Mesenchymal stem cell (in vitro differentiated cells and primary cell): ENCODE measurements at regions not wholly inside any gene's neighbourhood (a gene's known extent, or its start where the extent isn't known, plus 50 kb on each side); places are given as distances from the start of the nearest gene placed in this dataset.

Experiments
- DNase-seq: peaks from one replicate; pipeline ENCODE4 v3.0.0-alpha.2; 2013
- H2AFZ ChIP-seq: one replicate; pipeline ENCODE4 v1.6.1; 2013; ENCODE audit warnings: low read depth, mild to moderate bottlenecking, control low read depth, inconsistent platforms, low read length, moderate library complexity
- H2AK5ac ChIP-seq: 2 replicates; pipeline ENCODE4 v1.6.1; 2013; ENCODE audit warnings: low read length, moderate library complexity, mild to moderate bottlenecking, inconsistent platforms; ENCODE audit not compliant: severe bottlenecking
- H2BK120ac ChIP-seq: one replicate; pipeline ENCODE4 v1.6.1; 2013; ENCODE audit warnings: low read depth, mild to moderate bottlenecking, inconsistent platforms, low read length, moderate library complexity
- H2BK12ac ChIP-seq, 2 experiments: one replicate each; pipeline ENCODE4 v1.6.1; 2013; ENCODE audit warnings: inconsistent platforms in 2 of 2, low read length in 2 of 2, mild to moderate bottlenecking in 2 of 2, moderate library complexity in 2 of 2, control low read depth in 1 of 2
- H2BK15ac ChIP-seq: one replicate; pipeline ENCODE4 v1.6.1; 2013; ENCODE audit warnings: mild to moderate bottlenecking, low read depth, inconsistent platforms; ENCODE audit not compliant: poor library complexity, severe bottlenecking
- H2BK5ac ChIP-seq: 2 replicates; pipeline ENCODE4 v1.6.1; 2013; ENCODE audit warnings: low read depth, mild to moderate bottlenecking, low read length, control low read depth, inconsistent platforms; ENCODE audit not compliant: poor library complexity, severe bottlenecking
- H3K14ac ChIP-seq, 2 experiments: one replicate each; pipeline ENCODE4 v1.6.1; 2013; ENCODE audit warnings: inconsistent platforms in 2 of 2, low read length in 2 of 2, control low read depth in 1 of 2, mild to moderate bottlenecking in 1 of 2, moderate library complexity in 1 of 2
- H3K18ac ChIP-seq, 2 experiments: one replicate each; pipeline ENCODE4 v1.6.1; 2013; ENCODE audit warnings: inconsistent platforms in 2 of 2, low read length in 2 of 2, control low read depth in 1 of 2, low read depth in 1 of 2, mild to moderate bottlenecking in 1 of 2
- H3K23ac ChIP-seq, 2 experiments: one replicate each; pipeline ENCODE4 v1.6.1; 2013; ENCODE audit warnings: inconsistent platforms in 2 of 2, low read length in 2 of 2, mild to moderate bottlenecking in 2 of 2, moderate library complexity in 2 of 2, control low read depth in 1 of 2
- H3K27ac ChIP-seq: 2 replicates; pipeline ENCODE4 v1.5.1; 2013; ENCODE audit warnings: mild to moderate bottlenecking, moderate library complexity, low read length, control low read depth, inconsistent platforms; ENCODE audit not compliant: poor library complexity, severe bottlenecking
- H3K27me3 ChIP-seq, 2 experiments: 2 replicates each; pipeline versions ENCODE4 v1.6.1 to v1.7.0; 2013; ENCODE audit warnings: low read length in 2 of 2, mild to moderate bottlenecking in 2 of 2, moderate library complexity in 2 of 2, control low read depth in 1 of 2, inconsistent platforms in 1 of 2; ENCODE audit not compliant: control insufficient read depth in 1 of 2, insufficient read depth in 1 of 2
- H3K36me3 ChIP-seq, 2 experiments: 2 replicates each; pipeline versions ENCODE4 v1.6.1 to v1.7.0; 2013; ENCODE audit warnings: low read length in 2 of 2, control low read depth in 1 of 2, inconsistent platforms in 1 of 2, low read depth in 1 of 2, mild to moderate bottlenecking in 1 of 2; ENCODE audit not compliant: insufficient read depth in 2 of 2, control insufficient read depth in 1 of 2
- H3K4ac ChIP-seq, 2 experiments: one replicate each; pipeline ENCODE4 v1.6.1; 2013; ENCODE audit warnings: inconsistent platforms in 2 of 2, low read length in 2 of 2, mild to moderate bottlenecking in 2 of 2, moderate library complexity in 2 of 2, control low read depth in 1 of 2, low read depth in 1 of 2
- H3K4me1 ChIP-seq: 2 replicates; pipeline ENCODE4 v1.6.1; 2013; ENCODE audit warnings: low read depth, low read length, control low read depth; ENCODE audit not compliant: control insufficient read depth, insufficient read depth
- H3K4me2 ChIP-seq: 2 replicates; pipeline ENCODE4 v1.6.1; 2013; ENCODE audit warnings: low read length, mild to moderate bottlenecking, inconsistent platforms; ENCODE audit not compliant: poor library complexity, severe bottlenecking
- H3K4me3 ChIP-seq, 2 experiments: 2 replicates each; pipeline versions ENCODE4 v1.5.1 to v1.7.0; 2013; ENCODE audit warnings: low read length in 2 of 2, mild to moderate bottlenecking in 2 of 2, control low read depth in 1 of 2, low read depth in 1 of 2; ENCODE audit not compliant: insufficient read depth in 1 of 2
- H3K79me1 ChIP-seq: replicated peaks from 2 replicates; pipeline ENCODE4 v1.6.1; 2013; ENCODE audit warnings: mild to moderate bottlenecking, control low read depth, low read length, inconsistent platforms; ENCODE audit not compliant: poor library complexity, severe bottlenecking
- H3K9ac ChIP-seq: 2 replicates; pipeline ENCODE4 v1.7.0; 2013; ENCODE audit warnings: mild to moderate bottlenecking, low read length, moderate library complexity
- H3K9me3 ChIP-seq: 2 replicates; pipeline ENCODE4 v1.7.0; 2013; ENCODE audit warnings: mild to moderate bottlenecking, low read length; ENCODE audit not compliant: control insufficient read depth
- H4K8ac ChIP-seq: one replicate; pipeline ENCODE4 v1.6.1; 2013; ENCODE audit warnings: inconsistent platforms, mild to moderate bottlenecking, low read length, moderate library complexity
- H4K91ac ChIP-seq: one replicate; pipeline ENCODE4 v1.6.1; 2013; ENCODE audit warnings: mild to moderate bottlenecking, low read length, inconsistent platforms
- WGBS: methylation state at CpG from one replicate; pipeline ENCODE4 v1.1.7; 2013; ENCODE audit warnings: mixed read lengths; 5-methylcytosine and 5-hydroxymethylcytosine counted together

DNA sequence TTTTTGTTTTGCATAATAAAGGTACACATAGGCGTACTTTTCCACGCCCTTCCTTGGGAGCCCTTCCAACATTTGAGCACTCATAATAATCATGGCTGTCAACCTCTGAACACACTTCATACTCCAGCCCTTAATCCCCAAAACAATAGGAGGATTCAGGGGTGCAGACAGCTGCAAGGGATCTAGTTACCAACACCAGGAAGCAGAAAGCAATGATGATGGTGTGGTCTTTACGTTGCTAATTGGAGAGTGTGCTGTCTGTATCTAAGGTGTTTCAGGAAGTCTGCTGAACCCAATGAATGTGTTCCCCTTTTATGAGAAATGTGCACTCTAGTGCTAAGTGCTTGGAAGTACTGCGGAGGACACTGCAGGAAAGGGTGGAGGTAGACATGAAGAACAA is 60.3 kb upstream of the PDZRN3 start:
- H3K4me1 ChIP-seq, result peaks cover 2% of the 10 kb centered on the region
- WGBS, result 82% methylated on average over 4 of the region's 4 CpGs

DNA sequence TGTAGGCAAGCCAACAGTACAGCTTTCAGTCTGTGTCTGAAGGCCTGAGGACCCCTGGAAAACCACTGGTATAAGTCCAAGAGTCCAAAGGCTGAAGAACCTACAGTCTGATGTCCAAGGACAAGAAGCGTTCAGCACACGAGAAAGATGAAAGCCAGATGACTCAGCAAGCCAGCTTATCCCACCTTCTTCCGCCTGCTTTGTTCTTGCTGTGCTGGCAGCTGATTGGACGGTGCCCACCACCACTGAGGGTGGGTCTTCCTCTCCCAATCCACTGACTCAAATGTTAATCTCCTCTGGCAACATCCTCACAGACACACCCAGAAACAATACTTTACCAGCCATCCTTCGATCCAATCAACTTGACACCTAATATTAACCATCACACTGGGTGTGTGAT is 59.0 kb upstream of the PDZRN3 start:
- H3K4me2 ChIP-seq, result no peak overlapping the region
- H3K9me3 ChIP-seq, result no peaks in the 10 kb centered on the region
- no peak overlapping the region for H3K23ac ChIP-seq
- H3K36me3 ChIP-seq, result no peaks in the 10 kb centered on the region
- H2BK12ac ChIP-seq, result no peak overlapping the region
- no peak overlapping the region for H3K4ac ChIP-seq
- H3K27me3 ChIP-seq, result no peaks in the 10 kb centered on the region
- WGBS, result 90% methylated on average over 4 of the region's 5 CpGs
- H3K79me1 ChIP-seq, result no peaks in the 10 kb centered on the region
- no peak overlapping the region for H3K14ac ChIP-seq
- no peak overlapping the region for H4K8ac ChIP-seq
- H4K91ac ChIP-seq, result no peak overlapping the region
- no peak for DNase-seq
- H3K4me1 ChIP-seq, result peaks cover 2% of the 10 kb centered on the region
- no peak overlapping the region for H2BK15ac ChIP-seq
- H2BK5ac ChIP-seq, result no peak overlapping the region
- no peak overlapping the region for H3K4me3 ChIP-seq
- H3K27ac ChIP-seq, result no peak overlapping the region
- H2BK120ac ChIP-seq, result no peak overlapping the region
- no peak overlapping the region for H3K18ac ChIP-seq
- H2AK5ac ChIP-seq, result no peak overlapping the region
- H2AFZ ChIP-seq, result no peak overlapping the region
- no peak overlapping the region for H3K9ac ChIP-seq

More for the DNA sequence above, 60.3 kb upstream of the PDZRN3 start:
- no peak overlapping the region for H3K18ac ChIP-seq
- H2BK15ac ChIP-seq, result no peak overlapping the region
- no peak overlapping the region for H4K91ac ChIP-seq
- no peak overlapping the region for H2BK5ac ChIP-seq
- no peak overlapping the region for H3K27ac ChIP-seq
- no peak overlapping the region for H4K8ac ChIP-seq
- no peaks in the 10 kb centered on the region for H3K36me3 ChIP-seq
- no peak overlapping the region for H2BK120ac ChIP-seq
- H2AK5ac ChIP-seq, result no peak overlapping the region
- no peak overlapping the region for H3K23ac ChIP-seq
- H3K27me3 ChIP-seq, result no peaks in the 10 kb centered on the region
- no peak overlapping the region for H2BK12ac ChIP-seq
- no peak overlapping the region for H3K9ac ChIP-seq
- H3K79me1 ChIP-seq, result no peaks in the 10 kb centered on the region
- H3K4ac ChIP-seq, result no peak overlapping the region
- no peak overlapping the region for H3K4me2 ChIP-seq
- no peaks in the 10 kb centered on the region for H3K9me3 ChIP-seq
- no peak overlapping the region for H2AFZ ChIP-seq
- H3K14ac ChIP-seq, result no peak overlapping the region
- no peak overlapping the region for H3K4me3 ChIP-seq
- DNase-seq, result no peak

DNA sequence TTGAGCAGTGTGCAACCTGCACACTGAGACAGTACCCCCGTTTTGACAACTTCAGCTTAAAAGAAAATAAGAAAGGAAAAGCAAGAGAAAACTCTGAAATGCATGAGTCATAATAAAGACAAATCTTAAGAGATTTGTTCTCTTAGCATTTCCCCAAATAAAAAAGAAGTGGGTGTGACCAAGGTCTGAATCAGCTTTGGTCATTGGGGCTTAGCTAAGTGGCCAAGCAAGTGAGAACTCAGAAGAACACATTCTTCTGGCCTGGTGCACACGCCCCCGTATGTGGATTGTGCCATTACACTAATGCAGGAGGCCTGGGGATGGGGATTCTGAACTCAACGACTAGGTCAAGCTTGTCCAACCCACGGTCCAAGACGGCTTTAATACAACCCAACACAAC is 56.9 kb upstream of the PDZRN3 start:
- no peaks in the 10 kb centered on the region for H3K36me3 ChIP-seq
- no peak overlapping the region for H3K14ac ChIP-seq
- H3K27me3 ChIP-seq, result no peaks in the 10 kb centered on the region
- no peak overlapping the region for H2BK12ac ChIP-seq
- H3K79me1 ChIP-seq, result no peaks in the 10 kb centered on the region
- no peak overlapping the region for H2BK5ac ChIP-seq
- DNase-seq, result no peak
- no peak overlapping the region for H3K4ac ChIP-seq
- H3K4me2 ChIP-seq, result no peak overlapping the region
- H2BK15ac ChIP-seq, result no peak overlapping the region
- H4K8ac ChIP-seq, result no peak overlapping the region
- 88% methylated on average over 3 of the region's 6 CpGs for WGBS
- H3K18ac ChIP-seq, result no peak overlapping the region
- H3K4me1 ChIP-seq, result no peaks in the 10 kb centered on the region
- no peaks in the 10 kb centered on the region for H3K9me3 ChIP-seq
- H4K91ac ChIP-seq, result no peak overlapping the region
- no peak overlapping the region for H3K23ac ChIP-seq
- no peak overlapping the region for H2BK120ac ChIP-seq
- H3K9ac ChIP-seq, result peak overlapping the region; percentile 49
- no peak overlapping the region for H3K27ac ChIP-seq
- H2AK5ac ChIP-seq, result no peak overlapping the region
- H2AFZ ChIP-seq, result no peak overlapping the region
- H3K4me3 ChIP-seq, result peak overlapping the region in 1 of 2 experiments; percentile 45

DNA sequence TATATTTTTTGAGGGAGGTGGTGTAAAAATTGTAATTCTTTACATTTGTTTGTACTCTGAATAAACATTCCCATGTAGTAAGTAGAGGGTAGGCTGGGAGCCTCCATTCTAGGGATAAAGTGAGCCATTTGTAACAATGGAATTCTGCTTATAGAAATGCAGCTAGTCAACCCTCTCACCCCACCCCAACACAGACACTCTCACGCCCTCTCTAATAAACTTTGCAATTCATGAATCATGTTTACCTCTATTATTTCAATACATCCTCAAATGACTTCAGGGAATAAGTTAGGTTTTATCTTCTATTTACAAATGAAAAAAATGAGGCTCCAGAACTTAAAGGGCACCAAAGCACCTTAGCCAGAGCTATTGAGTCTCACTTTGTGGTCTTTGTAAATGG is 56.5 kb upstream of the PDZRN3 start:
- Histone ChIP-seq H2BK12ac (no peak overlapping the region), H2AFZ (no peak overlapping the region), H3K4me3 (peak overlapping the region in 1 of 2 experiments; percentile 45), H4K8ac (no peak overlapping the region), H3K27me3 (no peaks in the 10 kb centered on the region), H3K79me1 (no peaks in the 10 kb centered on the region), H3K27ac (no peak overlapping the region), H3K23ac (no peak overlapping the region), H3K9me3 (no peaks in the 10 kb centered on the region), H4K91ac (no peak overlapping the region), H3K4me1 (no peaks in the 10 kb centered on the region), H2BK15ac (no peak overlapping the region), H3K4ac (no peak overlapping the region), H2AK5ac (no peak overlapping the region), H3K18ac (no peak overlapping the region), H3K36me3 (no peaks in the 10 kb centered on the region), H2BK120ac (no peak overlapping the region), H2BK5ac (no peak overlapping the region), H3K14ac (no peak overlapping the region), H3K9ac (peak overlapping the region; percentile 49), H3K4me2 (no peak overlapping the region)
- DNase-seq, result no peak
- WGBS, result 100% methylated on average over 1 of the region's 1 CpG
